ENCODE measurements at regions not wholly inside any gene's neighbourhood (a gene's known extent, or its start where the extent isn't known, plus 50 kb on each side); places are given as distances from the start of the nearest gene placed in this dataset.

GRCh38 chr18:22667616-22668422 lies 250.1 kb upstream of the CTAGE1 start:
- DNase-seq (no peak), FAIRE-seq (no peak)
- Histone ChIP-seq H3K27me3 (ENCODE audit: control insufficient read depth, insufficient read depth, low read length) (no peaks in the 10 kb centered on the region), H3K4me3 (ENCODE audit: low read length in 3 of 3) (no peak overlapping the region), H3K9ac (ENCODE audit: low read length in 3 of 3) (no peak overlapping the region), H3K27ac (ENCODE audit: low read depth in 2 of 2, low read length in 2 of 2) (no peak overlapping the region), H3K4me1 (ENCODE audit: control insufficient read depth in 2 of 3, insufficient read depth in 2 of 3, low read depth in 1 of 3, low read length in 3 of 3) (no peaks in the 10 kb centered on the region), H3K36me3 (ENCODE audit: control insufficient read depth in 2 of 3, insufficient read depth in 3 of 3, low read length in 3 of 3) (no peaks in the 10 kb centered on the region), H3K9me3 (ENCODE audit: control insufficient read depth in 2 of 3, insufficient read depth in 1 of 3, low read length in 3 of 3) (peaks cover 0 to 12% (median 3%) of the 10 kb centered on the region in 3 donors)
- TF ChIP-seq, protein P1, sequence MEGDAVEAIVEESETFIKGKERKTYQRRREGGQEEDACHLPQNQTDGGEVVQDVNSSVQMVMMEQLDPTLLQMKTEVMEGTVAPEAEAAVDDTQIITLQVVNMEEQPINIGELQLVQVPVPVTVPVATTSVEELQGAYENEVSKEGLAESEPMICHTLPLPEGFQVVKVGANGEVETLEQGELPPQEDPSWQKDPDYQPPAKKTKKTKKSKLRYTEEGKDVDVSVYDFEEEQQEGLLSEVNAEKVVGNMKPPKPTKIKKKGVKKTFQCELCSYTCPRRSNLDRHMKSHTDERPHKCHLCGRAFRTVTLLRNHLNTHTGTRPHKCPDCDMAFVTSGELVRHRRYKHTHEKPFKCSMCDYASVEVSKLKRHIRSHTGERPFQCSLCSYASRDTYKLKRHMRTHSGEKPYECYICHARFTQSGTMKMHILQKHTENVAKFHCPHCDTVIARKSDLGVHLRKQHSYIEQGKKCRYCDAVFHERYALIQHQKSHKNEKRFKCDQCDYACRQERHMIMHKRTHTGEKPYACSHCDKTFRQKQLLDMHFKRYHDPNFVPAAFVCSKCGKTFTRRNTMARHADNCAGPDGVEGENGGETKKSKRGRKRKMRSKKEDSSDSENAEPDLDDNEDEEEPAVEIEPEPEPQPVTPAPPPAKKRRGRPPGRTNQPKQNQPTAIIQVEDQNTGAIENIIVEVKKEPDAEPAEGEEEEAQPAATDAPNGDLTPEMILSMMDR (IDR thresholded peaks at IDR 0.05; ENCODE audit: borderline replicate concordance, extremely low read depth, insufficient read depth), result no peak
- intact Hi-C loops (cut with DNase I), result no loop called here

DNA sequence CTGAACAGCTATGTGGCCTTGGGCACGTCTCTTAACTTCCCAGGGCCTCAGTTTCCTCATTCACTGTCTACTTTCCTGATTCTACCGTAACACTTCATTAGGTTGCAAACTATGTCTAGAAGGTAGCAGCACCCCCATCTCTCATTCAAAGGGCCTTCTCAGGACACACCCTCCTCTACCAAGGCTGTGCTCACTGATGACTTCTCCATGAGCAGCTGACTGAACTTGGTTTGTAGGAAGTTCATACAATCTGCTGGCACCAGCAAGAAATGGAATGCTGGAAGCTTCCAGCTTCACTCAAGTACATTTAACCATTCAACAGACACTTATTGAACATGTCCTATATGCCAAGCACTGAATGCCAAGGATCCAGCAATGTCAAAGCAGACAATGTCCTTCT lies 250.8 kb upstream of the CTAGE1 start:
- no peak for DNase-seq
- Histone ChIP-seq H3K27me3 (ENCODE audit: control insufficient read depth, insufficient read depth, low read length) (no peaks in the 10 kb centered on the region), H3K4me1 (ENCODE audit: control insufficient read depth in 2 of 3, insufficient read depth in 2 of 3, low read depth in 1 of 3, low read length in 3 of 3) (no peaks in the 10 kb centered on the region), H3K4me3 (ENCODE audit: low read length in 3 of 3) (no peak overlapping the region), H3K9me3 (ENCODE audit: control insufficient read depth in 2 of 3, insufficient read depth in 1 of 3, low read length in 3 of 3) (peaks cover 0 to 9% (median under 1%) of the 10 kb centered on the region in 3 donors), H3K9ac (ENCODE audit: low read length in 3 of 3) (no peak overlapping the region), H3K27ac (ENCODE audit: low read depth in 2 of 2, low read length in 2 of 2) (no peak overlapping the region), H3K36me3 (ENCODE audit: control insufficient read depth in 2 of 3, insufficient read depth in 3 of 3, low read length in 3 of 3) (no peaks in the 10 kb centered on the region)
- TF ChIP-seq, protein P1 (IDR thresholded peaks at IDR 0.05; ENCODE audit: borderline replicate concordance, extremely low read depth, insufficient read depth), result no peak
- no peak for FAIRE-seq
- intact Hi-C loops (cut with DNase I), result no loop called here

GRCh38 chr18:22670914-22671313 lies 253.2 kb upstream of the CTAGE1 start:
- DNase-seq, result no peak
- no peak overlapping the region for H3K9ac ChIP-seq (ENCODE audit: low read length in 3 of 3)
- intact Hi-C loops (cut with DNase I), result no loop called here
- no peaks in the 10 kb centered on the region for H3K9me3 ChIP-seq (ENCODE audit: control insufficient read depth in 2 of 3, insufficient read depth in 1 of 3, low read length in 3 of 3)
- H3K36me3 ChIP-seq (ENCODE audit: control insufficient read depth in 2 of 3, insufficient read depth in 3 of 3, low read length in 3 of 3), result no peaks in the 10 kb centered on the region
- no peak overlapping the region for H3K27ac ChIP-seq (ENCODE audit: low read depth in 2 of 2, low read length in 2 of 2)
- no peaks in the 10 kb centered on the region for H3K4me1 ChIP-seq (ENCODE audit: control insufficient read depth in 2 of 3, insufficient read depth in 2 of 3, low read depth in 1 of 3, low read length in 3 of 3)
- TF ChIP-seq, protein P1 (IDR thresholded peaks at IDR 0.05; ENCODE audit: borderline replicate concordance, extremely low read depth, insufficient read depth), result no peak
- H3K27me3 ChIP-seq (ENCODE audit: control insufficient read depth, insufficient read depth, low read length), result no peaks in the 10 kb centered on the region
- no peak for FAIRE-seq
- no peak overlapping the region for H3K4me3 ChIP-seq (ENCODE audit: low read length in 3 of 3)
